Effector memory CD4-positive, alpha-beta T cell (primary cell): ENCODE measurements at regions not wholly inside any gene's neighbourhood (a gene's known extent, or its start where the extent isn't known, plus 50 kb on each side); places are given as distances from the start of the nearest gene placed in this dataset.

Source experiments
- DNase-seq, 3 donors: peaks; one replicate each; pipeline ENCODE4 v3.0.0-alpha.2; 2020
- H3K27ac ChIP-seq: 2 replicates; pipeline ENCODE4 v1.7.0; 2013; ENCODE audit warnings: mild to moderate bottlenecking, low read length, moderate library complexity; ENCODE audit not compliant: insufficient read depth, poor library complexity, severe bottlenecking
- H3K27me3 ChIP-seq: replicated peaks from 2 replicates; pipeline ENCODE4 v1.7.0; 2013; ENCODE audit warnings: mild to moderate bottlenecking, low read length; ENCODE audit not compliant: insufficient read depth, control insufficient read depth, poor library complexity, severe bottlenecking
- H3K36me3 ChIP-seq: 2 replicates; pipeline ENCODE4 v1.7.0; 2013; ENCODE audit warnings: mild to moderate bottlenecking, low read length, moderate library complexity; ENCODE audit not compliant: control insufficient read depth, insufficient read depth
- H3K4me1 ChIP-seq: 2 replicates; pipeline ENCODE4 v1.7.0; 2013; ENCODE audit warnings: low read length, mild to moderate bottlenecking; ENCODE audit not compliant: control insufficient read depth, insufficient read depth, poor library complexity, severe bottlenecking
- H3K4me3 ChIP-seq: 2 replicates; pipeline ENCODE4 v1.7.0; 2013; ENCODE audit warnings: low read length, low read depth, mild to moderate bottlenecking; ENCODE audit not compliant: insufficient read depth, poor library complexity, severe bottlenecking
- H3K9me3 ChIP-seq: 2 replicates; pipeline ENCODE4 v1.7.0; 2013; ENCODE audit warnings: mild to moderate bottlenecking, low read length, moderate library complexity; ENCODE audit not compliant: control insufficient read depth

GRCh38 chr9:87336914-87337333 lies 160.7 kb upstream of the DAPK1 start:
- Histone ChIP-seq H3K27ac (no peak overlapping the region), H3K4me3 (peak overlapping the region; percentile 40), H3K36me3 (no peaks in the 10 kb centered on the region), H3K27me3 (peaks cover 5% of the 10 kb centered on the region), H3K4me1 (no peaks in the 10 kb centered on the region), H3K9me3 (no peaks in the 10 kb centered on the region)
- no peak for DNase-seq

GRCh38 chr9:87337335-87338087 lies 160.2 kb upstream of the DAPK1 start:
- no peaks in the 10 kb centered on the region for H3K9me3 ChIP-seq
- H3K27ac ChIP-seq = no peak overlapping the region
- peaks cover 5% of the 10 kb centered on the region for H3K27me3 ChIP-seq
- no peaks in the 10 kb centered on the region for H3K36me3 ChIP-seq
- peak overlapping the region; percentile 40 for H3K4me3 ChIP-seq
- DNase-seq = no peak
- H3K4me1 ChIP-seq = no peaks in the 10 kb centered on the region

GRCh38 chr9:87338088-87338989 lies 159.3 kb upstream of the DAPK1 start:
- peaks cover 5% of the 10 kb centered on the region for H3K27me3 ChIP-seq
- H3K36me3 ChIP-seq = no peaks in the 10 kb centered on the region
- no peaks in the 10 kb centered on the region for H3K4me1 ChIP-seq
- H3K9me3 ChIP-seq = no peaks in the 10 kb centered on the region
- DNase-seq = no peak
- no peak overlapping the region for H3K4me3 ChIP-seq
- H3K27ac ChIP-seq = no peak overlapping the region

- Histone ChIP-seq H3K4me3 (no peak overlapping the region), H3K27me3 (peaks cover 5% of the 10 kb centered on the region), H3K27ac (no peak overlapping the region), H3K4me1 (no peaks in the 10 kb centered on the region), H3K9me3 (no peaks in the 10 kb centered on the region), H3K36me3 (no peaks in the 10 kb centered on the region)
- DNase-seq = no peak
Measured at GRCh38 chr9:87340391-87340790, 157.3 kb upstream of the DAPK1 start.

GRCh38 chr9:87342743-87343142 lies 154.9 kb upstream of the DAPK1 start:
- Histone ChIP-seq H3K27ac (no peak overlapping the region), H3K27me3 (peaks cover under 1% of the 10 kb centered on the region), H3K4me1 (no peaks in the 10 kb centered on the region), H3K9me3 (no peaks in the 10 kb centered on the region), H3K36me3 (no peaks in the 10 kb centered on the region), H3K4me3 (no peak overlapping the region)
- DNase-seq = no peak

GRCh38 chr9:87343816-87344430 lies 153.7 kb upstream of the DAPK1 start:
- no peak overlapping the region for H3K27ac ChIP-seq
- no peaks in the 10 kb centered on the region for H3K9me3 ChIP-seq
- H3K4me3 ChIP-seq = no peak overlapping the region
- no peaks in the 10 kb centered on the region for H3K4me1 ChIP-seq
- H3K36me3 ChIP-seq = no peaks in the 10 kb centered on the region
- DNase-seq = no peak
- H3K27me3 ChIP-seq = no peaks in the 10 kb centered on the region

- Histone ChIP-seq H3K27me3 (no peaks in the 10 kb centered on the region), H3K36me3 (no peaks in the 10 kb centered on the region), H3K4me3 (no peak overlapping the region), H3K4me1 (no peaks in the 10 kb centered on the region), H3K27ac (no peak overlapping the region), H3K9me3 (no peaks in the 10 kb centered on the region)
- no peak for DNase-seq
Measured at GRCh38 chr9:87346061-87346665, 151.5 kb upstream of the DAPK1 start.

- H3K27ac ChIP-seq = no peak overlapping the region
- no peaks in the 10 kb centered on the region for H3K9me3 ChIP-seq
- no peaks in the 10 kb centered on the region for H3K27me3 ChIP-seq
- H3K4me1 ChIP-seq = no peaks in the 10 kb centered on the region
- no peaks in the 10 kb centered on the region for H3K36me3 ChIP-seq
- no peak for DNase-seq
- no peak overlapping the region for H3K4me3 ChIP-seq
Measured at GRCh38 chr9:87350915-87351314, 146.8 kb upstream of the DAPK1 start.

- H3K36me3 ChIP-seq = no peaks in the 10 kb centered on the region
- no peak for DNase-seq
- no peaks in the 10 kb centered on the region for H3K9me3 ChIP-seq
- H3K4me1 ChIP-seq = no peaks in the 10 kb centered on the region
- H3K4me3 ChIP-seq = no peak overlapping the region
- no peaks in the 10 kb centered on the region for H3K27me3 ChIP-seq
- H3K27ac ChIP-seq = no peak overlapping the region
Measured at GRCh38 chr9:87353301-87353700, 144.4 kb upstream of the DAPK1 start.
